WTC11 (cell line): ENCODE measurements at regions not wholly inside any gene's neighbourhood (a gene's known extent, or its start where the extent isn't known, plus 50 kb on each side); places are given as distances from the start of the nearest gene placed in this dataset.

Experiments
- ATAC-seq: fragments of 200-7000 bp; cut with Tn5 transposase; 2 replicates; pipeline ENCODE4 v1.10.0; 2021; ENCODE audit warnings: mild to moderate bottlenecking, moderate library complexity
- CTCF ChIA-PET: fragments of 300-600 bp; sonication (Branson Sonifier 250); formaldehyde crosslinking; loops from one replicate; lab custom pipeline; 2021; ENCODE audit warnings: antibody characterized with exemption; lab: Charles Lee
- POLR2A ChIA-PET: fragments of 350-600 bp; sonication (Branson Sonifier 250); formaldehyde crosslinking; loops from one replicate; lab custom pipeline; 2021; ENCODE audit warnings: antibody characterized with exemption; lab: Charles Lee
- DNase-seq: peaks from one replicate; pipeline ENCODE4 v3.0.0; 2021; ENCODE audit warnings: low spot score
- H3K27ac Mint-ChIP-seq: 2 replicates; pipeline ENCODE4 v1.8.0; 2021; ENCODE audit warnings: mixed read lengths
- H3K27me3 Mint-ChIP-seq: 2 replicates; pipeline ENCODE4 v1.8.0; 2021; ENCODE audit warnings: low read depth, mild to moderate bottlenecking, moderate library complexity, mixed read lengths
- H3K36me3 Mint-ChIP-seq: 2 replicates; pipeline ENCODE4 v1.8.0; 2021; ENCODE audit warnings: mixed read lengths
- H3K4me1 Mint-ChIP-seq: 2 replicates; pipeline ENCODE4 v1.8.0; 2022; ENCODE audit warnings: mixed read lengths
- H3K4me3 Mint-ChIP-seq: 2 replicates; pipeline ENCODE4 v1.8.0; 2021; ENCODE audit warnings: mild to moderate bottlenecking, moderate library complexity, mixed read lengths
- H3K9me3 Mint-ChIP-seq: 2 replicates; pipeline ENCODE4 v1.8.0; 2021; ENCODE audit warnings: mixed read lengths
- ESRRA ChIP-seq: sonication (generic); formaldehyde crosslinking; IDR thresholded peaks from 2 replicates; pipeline ENCODE4 v1.8.1; 2022; ENCODE audit warnings: mild to moderate bottlenecking, missing genetic modification reagents, borderline replicate concordance
- FOXK1 ChIP-seq: sonication (generic); formaldehyde crosslinking; IDR thresholded peaks from 2 replicates; pipeline ENCODE4 v1.8.0; 2022; ENCODE audit warnings: mild to moderate bottlenecking, moderate library complexity, missing genetic modification reagents
- FOXP1 ChIP-seq: sonication (generic); formaldehyde crosslinking; IDR thresholded peaks from 2 replicates; pipeline ENCODE4 v1.8.0; 2022; ENCODE audit warnings: missing genetic modification reagents, mild to moderate bottlenecking, moderate library complexity, borderline replicate concordance
- HMGA2 ChIP-seq: fragments of 250-450 bp; sonication (Bioruptor Pico); IDR thresholded peaks from 2 replicates; pipeline ENCODE4 v1.4.0; 2021; ENCODE audit warnings: mild to moderate bottlenecking, moderate library complexity
- KAT7 ChIP-seq: sonication (generic); formaldehyde crosslinking; IDR thresholded peaks from 2 replicates; pipeline ENCODE4 v1.8.1; 2023; ENCODE audit warnings: missing genetic modification reagents, mild to moderate bottlenecking, borderline replicate concordance
- NFE2L1 ChIP-seq: sonication (generic); formaldehyde crosslinking; IDR thresholded peaks from 2 replicates; pipeline ENCODE4 v1.8.1; 2023; ENCODE audit warnings: missing genetic modification reagents
- NR3C1 ChIP-seq: sonication (generic); formaldehyde crosslinking; conservative IDR thresholded peaks from 2 replicates; pipeline ENCODE4 v1.8.1; 2023; ENCODE audit warnings: low read depth, mild to moderate bottlenecking, missing genetic modification reagents
- ZNF416 ChIP-seq: fragments of 250-450 bp; sonication (Bioruptor Pico); IDR thresholded peaks from 2 replicates; pipeline ENCODE4 v1.9.0; 2021; ENCODE audit warnings: mild to moderate bottlenecking, inconsistent platforms
- TF ChIP-seq, protein P1 (sequence below): sonication (generic); formaldehyde crosslinking; IDR thresholded peaks from 2 replicates; pipeline ENCODE4 v1.8.1; 2023; ENCODE audit warnings: mild to moderate bottlenecking, missing genetic modification reagents
- TF ChIP-seq, protein P2 (sequence below): sonication (generic); formaldehyde crosslinking; IDR thresholded peaks from 2 replicates; pipeline ENCODE4 v1.8.1; 2023; ENCODE audit warnings: mild to moderate bottlenecking, missing genetic modification reagents, moderate library complexity
- TF ChIP-seq, protein P3 (sequence below): fragments of 250-450 bp; sonication (Bioruptor Pico); IDR thresholded peaks from 2 replicates; pipeline ENCODE4 v1.9.0; 2021; ENCODE audit warnings: mild to moderate bottlenecking
- TF ChIP-seq, protein P4 (sequence below): sonication (generic); formaldehyde crosslinking; IDR thresholded peaks from 2 replicates; pipeline ENCODE4 v1.8.0; 2022; ENCODE audit warnings: mild to moderate bottlenecking, missing genetic modification reagents
- TF ChIP-seq, protein P5 (sequence below): sonication (generic); formaldehyde crosslinking; IDR thresholded peaks from 2 replicates; pipeline ENCODE4 v1.8.0; 2023; ENCODE audit warnings: mild to moderate bottlenecking, missing genetic modification reagents
- TF ChIP-seq, protein P6 (sequence below): sonication (generic); formaldehyde crosslinking; IDR thresholded peaks from 2 replicates; pipeline ENCODE4 v1.8.1; 2022; ENCODE audit warnings: missing genetic modification reagents, borderline replicate concordance
- TF ChIP-seq, protein P7 (sequence below): sonication (generic); formaldehyde crosslinking; conservative IDR thresholded peaks from 2 replicates; pipeline ENCODE4 v1.8.1; 2022; ENCODE audit warnings: mild to moderate bottlenecking, missing genetic modification reagents
- TF ChIP-seq, protein P8 (sequence below): sonication (generic); formaldehyde crosslinking; IDR thresholded peaks from 2 replicates; pipeline ENCODE4 v1.8.0; 2023; ENCODE audit warnings: missing genetic modification reagents, mild to moderate bottlenecking, borderline replicate concordance
- TF ChIP-seq, protein P9 (sequence below): sonication (generic); formaldehyde crosslinking; IDR thresholded peaks from 2 replicates; pipeline ENCODE4 v1.8.0; 2022; ENCODE audit warnings: mild to moderate bottlenecking, missing genetic modification reagents
- TF ChIP-seq, protein P10 (sequence below): sonication (generic); formaldehyde crosslinking; IDR thresholded peaks from 2 replicates; pipeline ENCODE4 v1.8.1; 2023; ENCODE audit warnings: mild to moderate bottlenecking, missing genetic modification reagents

DNA sequence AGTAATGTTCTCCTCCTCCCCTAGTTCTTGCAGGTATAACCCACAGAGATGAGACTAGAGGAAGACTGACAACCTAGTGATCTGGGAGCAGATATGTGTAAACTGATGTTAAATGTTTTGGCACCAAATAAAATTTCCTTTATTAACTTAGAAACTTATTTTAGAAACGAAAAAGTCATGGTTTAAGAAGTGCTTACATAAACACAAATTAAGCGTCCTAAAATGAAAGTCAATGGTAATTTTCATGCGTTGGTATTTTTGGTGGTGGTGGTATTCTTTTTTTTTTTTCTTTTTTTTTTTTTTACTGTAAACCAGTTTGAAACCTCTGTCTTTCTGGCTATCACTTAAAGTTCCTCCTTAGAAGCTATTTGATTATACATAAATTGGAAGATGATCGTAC is 1438.1 kb upstream of the TENM3 start:
- TF ChIP-seq, protein P1, sequence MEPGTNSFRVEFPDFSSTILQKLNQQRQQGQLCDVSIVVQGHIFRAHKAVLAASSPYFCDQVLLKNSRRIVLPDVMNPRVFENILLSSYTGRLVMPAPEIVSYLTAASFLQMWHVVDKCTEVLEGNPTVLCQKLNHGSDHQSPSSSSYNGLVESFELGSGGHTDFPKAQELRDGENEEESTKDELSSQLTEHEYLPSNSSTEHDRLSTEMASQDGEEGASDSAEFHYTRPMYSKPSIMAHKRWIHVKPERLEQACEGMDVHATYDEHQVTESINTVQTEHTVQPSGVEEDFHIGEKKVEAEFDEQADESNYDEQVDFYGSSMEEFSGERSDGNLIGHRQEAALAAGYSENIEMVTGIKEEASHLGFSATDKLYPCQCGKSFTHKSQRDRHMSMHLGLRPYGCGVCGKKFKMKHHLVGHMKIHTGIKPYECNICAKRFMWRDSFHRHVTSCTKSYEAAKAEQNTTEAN (CRISPR knock-in tag) = no peak
- no peak for TF ChIP-seq FOXK1 (CRISPR knock-in tag)
- TF ChIP-seq, protein P2, sequence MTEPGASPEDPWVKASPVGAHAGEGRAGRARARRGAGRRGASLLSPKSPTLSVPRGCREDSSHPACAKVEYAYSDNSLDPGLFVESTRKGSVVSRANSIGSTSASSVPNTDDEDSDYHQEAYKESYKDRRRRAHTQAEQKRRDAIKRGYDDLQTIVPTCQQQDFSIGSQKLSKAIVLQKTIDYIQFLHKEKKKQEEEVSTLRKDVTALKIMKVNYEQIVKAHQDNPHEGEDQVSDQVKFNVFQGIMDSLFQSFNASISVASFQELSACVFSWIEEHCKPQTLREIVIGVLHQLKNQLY (CRISPR knock-in tag) = no peak
- TF ChIP-seq, protein P3, sequence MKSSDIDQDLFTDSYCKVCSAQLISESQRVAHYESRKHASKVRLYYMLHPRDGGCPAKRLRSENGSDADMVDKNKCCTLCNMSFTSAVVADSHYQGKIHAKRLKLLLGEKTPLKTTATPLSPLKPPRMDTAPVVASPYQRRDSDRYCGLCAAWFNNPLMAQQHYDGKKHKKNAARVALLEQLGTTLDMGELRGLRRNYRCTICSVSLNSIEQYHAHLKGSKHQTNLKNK (CRISPR knock-in tag) = no peak
- no peak for TF ChIP-seq NFE2L1 (CRISPR knock-in tag)
- TF ChIP-seq HMGA2 (CRISPR knock-in tag) = no peak
- peaks cover 21% of the 10 kb centered on the region for H3K4me1 Mint-ChIP-seq
- CTCF ChIA-PET = no interaction called here
- ATAC-seq (no peak), DNase-seq (no peak)
- H3K27ac Mint-ChIP-seq = no peak overlapping the region
- no peaks in the 10 kb centered on the region for H3K36me3 Mint-ChIP-seq
- no peak overlapping the region for H3K4me3 Mint-ChIP-seq
- POLR2A ChIA-PET = no interaction called here
- no peaks in the 10 kb centered on the region for H3K27me3 Mint-ChIP-seq
- no peaks in the 10 kb centered on the region for H3K9me3 Mint-ChIP-seq

DNA sequence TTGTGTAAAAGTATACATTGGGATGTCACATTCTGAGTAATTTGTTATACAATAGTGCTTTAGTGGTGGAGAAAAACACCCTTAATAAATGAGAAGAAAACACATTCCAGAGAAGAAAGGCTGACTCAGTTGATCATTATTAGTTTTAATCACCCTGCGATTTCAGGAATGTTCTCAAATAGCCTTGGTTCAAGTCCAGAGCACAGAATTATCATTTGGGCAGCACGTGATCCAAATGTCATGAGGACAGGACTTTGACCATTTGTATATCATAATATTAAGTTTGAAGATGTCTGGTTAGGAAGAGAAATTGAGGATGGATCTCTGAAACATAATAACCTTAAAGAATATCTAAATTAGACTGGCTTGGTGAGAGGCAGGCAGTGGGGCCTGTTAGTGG is 1434.3 kb upstream of the TENM3 start:
- CTCF ChIA-PET = no interaction called here
- POLR2A ChIA-PET = interaction anchor here (0.6 kb wide), 1 partner anchor 371 kb away, joined by 6 read pairs; no protein-coding TSS in a partner anchor
- Mint-ChIP-seq H3K4me1 (peaks cover 2% of the 10 kb centered on the region; the same call in 1 of the 2 replicates), H3K36me3 (no peaks in the 10 kb centered on the region), H3K27me3 (no peaks in the 10 kb centered on the region), H3K9me3 (no peaks in the 10 kb centered on the region), H3K4me3 (no peak overlapping the region), H3K27ac (no peak overlapping the region)
- ATAC-seq (no peak), DNase-seq (no peak)
- TF ChIP-seq, protein P4, sequence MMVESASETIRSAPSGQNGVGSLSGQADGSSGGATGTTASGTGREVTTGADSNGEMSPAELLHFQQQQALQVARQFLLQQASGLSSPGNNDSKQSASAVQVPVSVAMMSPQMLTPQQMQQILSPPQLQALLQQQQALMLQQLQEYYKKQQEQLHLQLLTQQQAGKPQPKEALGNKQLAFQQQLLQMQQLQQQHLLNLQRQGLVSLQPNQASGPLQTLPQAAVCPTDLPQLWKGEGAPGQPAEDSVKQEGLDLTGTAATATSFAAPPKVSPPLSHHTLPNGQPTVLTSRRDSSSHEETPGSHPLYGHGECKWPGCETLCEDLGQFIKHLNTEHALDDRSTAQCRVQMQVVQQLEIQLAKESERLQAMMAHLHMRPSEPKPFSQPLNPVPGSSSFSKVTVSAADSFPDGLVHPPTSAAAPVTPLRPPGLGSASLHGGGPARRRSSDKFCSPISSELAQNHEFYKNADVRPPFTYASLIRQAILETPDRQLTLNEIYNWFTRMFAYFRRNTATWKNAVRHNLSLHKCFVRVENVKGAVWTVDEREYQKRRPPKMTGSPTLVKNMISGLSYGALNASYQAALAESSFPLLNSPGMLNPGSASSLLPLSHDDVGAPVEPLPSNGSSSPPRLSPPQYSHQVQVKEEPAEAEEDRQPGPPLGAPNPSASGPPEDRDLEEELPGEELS (CRISPR knock-in tag) = no peak
- TF ChIP-seq, protein P5, sequence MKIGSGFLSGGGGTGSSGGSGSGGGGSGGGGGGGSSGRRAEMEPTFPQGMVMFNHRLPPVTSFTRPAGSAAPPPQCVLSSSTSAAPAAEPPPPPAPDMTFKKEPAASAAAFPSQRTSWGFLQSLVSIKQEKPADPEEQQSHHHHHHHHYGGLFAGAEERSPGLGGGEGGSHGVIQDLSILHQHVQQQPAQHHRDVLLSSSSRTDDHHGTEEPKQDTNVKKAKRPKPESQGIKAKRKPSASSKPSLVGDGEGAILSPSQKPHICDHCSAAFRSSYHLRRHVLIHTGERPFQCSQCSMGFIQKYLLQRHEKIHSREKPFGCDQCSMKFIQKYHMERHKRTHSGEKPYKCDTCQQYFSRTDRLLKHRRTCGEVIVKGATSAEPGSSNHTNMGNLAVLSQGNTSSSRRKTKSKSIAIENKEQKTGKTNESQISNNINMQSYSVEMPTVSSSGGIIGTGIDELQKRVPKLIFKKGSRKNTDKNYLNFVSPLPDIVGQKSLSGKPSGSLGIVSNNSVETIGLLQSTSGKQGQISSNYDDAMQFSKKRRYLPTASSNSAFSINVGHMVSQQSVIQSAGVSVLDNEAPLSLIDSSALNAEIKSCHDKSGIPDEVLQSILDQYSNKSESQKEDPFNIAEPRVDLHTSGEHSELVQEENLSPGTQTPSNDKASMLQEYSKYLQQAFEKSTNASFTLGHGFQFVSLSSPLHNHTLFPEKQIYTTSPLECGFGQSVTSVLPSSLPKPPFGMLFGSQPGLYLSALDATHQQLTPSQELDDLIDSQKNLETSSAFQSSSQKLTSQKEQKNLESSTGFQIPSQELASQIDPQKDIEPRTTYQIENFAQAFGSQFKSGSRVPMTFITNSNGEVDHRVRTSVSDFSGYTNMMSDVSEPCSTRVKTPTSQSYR = no peak
- TF ChIP-seq ZNF416 (CRISPR knock-in tag) (no peak), ESRRA (CRISPR knock-in tag) (no peak), FOXP1 (CRISPR knock-in tag) (no peak), KAT7 (no peak), HMGA2 (CRISPR knock-in tag) (no peak), NR3C1 (CRISPR knock-in tag) (no peak)
- TF ChIP-seq, protein P6, sequence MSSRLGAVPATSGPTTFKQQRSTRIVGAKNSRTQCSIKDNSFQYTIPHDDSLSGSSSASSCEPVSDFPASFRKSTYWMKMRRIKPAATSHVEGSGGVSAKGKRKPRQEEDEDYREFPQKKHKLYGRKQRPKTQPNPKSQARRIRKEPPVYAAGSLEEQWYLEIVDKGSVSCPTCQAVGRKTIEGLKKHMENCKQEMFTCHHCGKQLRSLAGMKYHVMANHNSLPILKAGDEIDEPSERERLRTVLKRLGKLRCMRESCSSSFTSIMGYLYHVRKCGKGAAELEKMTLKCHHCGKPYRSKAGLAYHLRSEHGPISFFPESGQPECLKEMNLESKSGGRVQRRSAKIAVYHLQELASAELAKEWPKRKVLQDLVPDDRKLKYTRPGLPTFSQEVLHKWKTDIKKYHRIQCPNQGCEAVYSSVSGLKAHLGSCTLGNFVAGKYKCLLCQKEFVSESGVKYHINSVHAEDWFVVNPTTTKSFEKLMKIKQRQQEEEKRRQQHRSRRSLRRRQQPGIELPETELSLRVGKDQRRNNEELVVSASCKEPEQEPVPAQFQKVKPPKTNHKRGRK (CRISPR knock-in tag) = no peak
- TF ChIP-seq, protein P7, sequence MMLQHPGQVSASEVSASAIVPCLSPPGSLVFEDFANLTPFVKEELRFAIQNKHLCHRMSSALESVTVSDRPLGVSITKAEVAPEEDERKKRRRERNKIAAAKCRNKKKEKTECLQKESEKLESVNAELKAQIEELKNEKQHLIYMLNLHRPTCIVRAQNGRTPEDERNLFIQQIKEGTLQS (CRISPR knock-in tag) = no peak
- TF ChIP-seq, protein P8, sequence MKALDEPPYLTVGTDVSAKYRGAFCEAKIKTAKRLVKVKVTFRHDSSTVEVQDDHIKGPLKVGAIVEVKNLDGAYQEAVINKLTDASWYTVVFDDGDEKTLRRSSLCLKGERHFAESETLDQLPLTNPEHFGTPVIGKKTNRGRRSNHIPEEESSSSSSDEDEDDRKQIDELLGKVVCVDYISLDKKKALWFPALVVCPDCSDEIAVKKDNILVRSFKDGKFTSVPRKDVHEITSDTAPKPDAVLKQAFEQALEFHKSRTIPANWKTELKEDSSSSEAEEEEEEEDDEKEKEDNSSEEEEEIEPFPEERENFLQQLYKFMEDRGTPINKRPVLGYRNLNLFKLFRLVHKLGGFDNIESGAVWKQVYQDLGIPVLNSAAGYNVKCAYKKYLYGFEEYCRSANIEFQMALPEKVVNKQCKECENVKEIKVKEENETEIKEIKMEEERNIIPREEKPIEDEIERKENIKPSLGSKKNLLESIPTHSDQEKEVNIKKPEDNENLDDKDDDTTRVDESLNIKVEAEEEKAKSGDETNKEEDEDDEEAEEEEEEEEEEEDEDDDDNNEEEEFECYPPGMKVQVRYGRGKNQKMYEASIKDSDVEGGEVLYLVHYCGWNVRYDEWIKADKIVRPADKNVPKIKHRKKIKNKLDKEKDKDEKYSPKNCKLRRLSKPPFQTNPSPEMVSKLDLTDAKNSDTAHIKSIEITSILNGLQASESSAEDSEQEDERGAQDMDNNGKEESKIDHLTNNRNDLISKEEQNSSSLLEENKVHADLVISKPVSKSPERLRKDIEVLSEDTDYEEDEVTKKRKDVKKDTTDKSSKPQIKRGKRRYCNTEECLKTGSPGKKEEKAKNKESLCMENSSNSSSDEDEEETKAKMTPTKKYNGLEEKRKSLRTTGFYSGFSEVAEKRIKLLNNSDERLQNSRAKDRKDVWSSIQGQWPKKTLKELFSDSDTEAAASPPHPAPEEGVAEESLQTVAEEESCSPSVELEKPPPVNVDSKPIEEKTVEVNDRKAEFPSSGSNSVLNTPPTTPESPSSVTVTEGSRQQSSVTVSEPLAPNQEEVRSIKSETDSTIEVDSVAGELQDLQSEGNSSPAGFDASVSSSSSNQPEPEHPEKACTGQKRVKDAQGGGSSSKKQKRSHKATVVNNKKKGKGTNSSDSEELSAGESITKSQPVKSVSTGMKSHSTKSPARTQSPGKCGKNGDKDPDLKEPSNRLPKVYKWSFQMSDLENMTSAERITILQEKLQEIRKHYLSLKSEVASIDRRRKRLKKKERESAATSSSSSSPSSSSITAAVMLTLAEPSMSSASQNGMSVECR (CRISPR knock-in tag) = no peak
- TF ChIP-seq, protein P9, sequence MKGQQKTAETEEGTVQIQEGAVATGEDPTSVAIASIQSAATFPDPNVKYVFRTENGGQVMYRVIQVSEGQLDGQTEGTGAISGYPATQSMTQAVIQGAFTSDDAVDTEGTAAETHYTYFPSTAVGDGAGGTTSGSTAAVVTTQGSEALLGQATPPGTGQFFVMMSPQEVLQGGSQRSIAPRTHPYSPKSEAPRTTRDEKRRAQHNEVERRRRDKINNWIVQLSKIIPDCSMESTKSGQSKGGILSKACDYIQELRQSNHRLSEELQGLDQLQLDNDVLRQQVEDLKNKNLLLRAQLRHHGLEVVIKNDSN (CRISPR knock-in tag) = no peak
- TF ChIP-seq, protein P10, sequence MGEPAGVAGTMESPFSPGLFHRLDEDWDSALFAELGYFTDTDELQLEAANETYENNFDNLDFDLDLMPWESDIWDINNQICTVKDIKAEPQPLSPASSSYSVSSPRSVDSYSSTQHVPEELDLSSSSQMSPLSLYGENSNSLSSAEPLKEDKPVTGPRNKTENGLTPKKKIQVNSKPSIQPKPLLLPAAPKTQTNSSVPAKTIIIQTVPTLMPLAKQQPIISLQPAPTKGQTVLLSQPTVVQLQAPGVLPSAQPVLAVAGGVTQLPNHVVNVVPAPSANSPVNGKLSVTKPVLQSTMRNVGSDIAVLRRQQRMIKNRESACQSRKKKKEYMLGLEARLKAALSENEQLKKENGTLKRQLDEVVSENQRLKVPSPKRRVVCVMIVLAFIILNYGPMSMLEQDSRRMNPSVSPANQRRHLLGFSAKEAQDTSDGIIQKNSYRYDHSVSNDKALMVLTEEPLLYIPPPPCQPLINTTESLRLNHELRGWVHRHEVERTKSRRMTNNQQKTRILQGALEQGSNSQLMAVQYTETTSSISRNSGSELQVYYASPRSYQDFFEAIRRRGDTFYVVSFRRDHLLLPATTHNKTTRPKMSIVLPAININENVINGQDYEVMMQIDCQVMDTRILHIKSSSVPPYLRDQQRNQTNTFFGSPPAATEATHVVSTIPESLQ (CRISPR knock-in tag) = no peak
